Activated CD8-positive, alpha-beta memory T cell treated with anti-CD3 and anti-CD28 coated beads for 36 hours (primary cell): ENCODE measurements at regions not wholly inside any gene's neighbourhood (a gene's known extent, or its start where the extent isn't known, plus 50 kb on each side); places are given as distances from the start of the nearest gene placed in this dataset.

Experiments used
- CTCF ChIA-PET: fragments of 350-600 bp; sonication (Branson Sonifier 250); formaldehyde crosslinking; loops from one replicate; lab custom pipeline; 2021; ENCODE audit warnings: antibody characterized with exemption; lab: Charles Lee
- POLR2A ChIA-PET: fragments of 350-600 bp; sonication (Branson Sonifier 250); formaldehyde crosslinking; loops from one replicate; lab custom pipeline; 2021; ENCODE audit warnings: antibody characterized with exemption; lab: Charles Lee

- POLR2A ChIA-PET: no interaction called here
- CTCF ChIA-PET: no interaction called here
Measured at GRCh38 chr13:72097568-72097967, 230.6 kb upstream of the DACH1 start.

GRCh38 chr13:72093262-72093661, 226.3 kb upstream of the DACH1 start:
- ChIA-PET POLR2A (no interaction called here), CTCF (no interaction called here)

DNA sequence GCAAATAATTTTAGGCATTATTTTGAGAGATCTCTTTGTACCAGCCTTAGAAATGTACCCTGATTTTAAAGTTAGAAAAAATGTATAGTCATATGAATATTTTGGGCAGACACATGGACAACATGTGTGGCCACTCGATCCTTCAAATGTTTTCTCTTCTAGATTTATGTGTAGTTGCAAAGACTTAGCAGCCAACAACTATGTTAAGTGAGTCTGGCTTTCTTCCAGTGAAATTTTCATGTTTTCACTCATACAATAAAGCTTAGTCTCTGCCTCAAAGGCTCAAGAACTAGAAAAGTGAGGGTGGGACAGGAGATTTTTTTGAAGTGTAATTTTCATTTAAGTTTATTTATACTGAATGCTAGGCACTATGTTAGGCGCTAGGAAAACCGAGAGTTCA, 207.7 kb upstream of the DACH1 start:
- POLR2A ChIA-PET: no interaction called here
- CTCF ChIA-PET: no interaction called here

- CTCF ChIA-PET: no interaction called here
- POLR2A ChIA-PET: no interaction called here
Measured at GRCh38 chr13:72072261-72072660, 205.3 kb upstream of the DACH1 start.

DNA sequence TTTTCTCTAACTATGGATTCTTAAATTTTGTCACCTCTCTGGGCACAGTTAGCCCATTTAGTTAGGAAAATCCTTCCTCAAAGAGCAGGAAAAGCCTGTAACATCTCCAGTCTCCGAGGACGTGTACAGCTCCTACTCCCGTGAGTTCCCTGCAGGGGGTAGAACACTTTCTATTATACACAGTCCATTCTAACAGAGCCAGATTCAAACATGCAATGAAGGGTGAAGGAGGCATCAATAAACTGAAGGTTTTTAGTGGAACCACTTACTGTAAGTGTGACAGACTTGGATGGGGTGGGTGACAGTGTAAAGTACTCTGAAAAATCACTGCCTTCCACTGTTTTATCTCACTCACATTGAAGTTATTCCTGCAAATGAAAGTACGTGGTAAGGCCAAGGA, 204.7 kb upstream of the DACH1 start:
- CTCF ChIA-PET: no interaction called here
- POLR2A ChIA-PET: no interaction called here

GRCh38 chr13:72062566-72062965, 195.6 kb upstream of the DACH1 start:
- ChIA-PET POLR2A (no interaction called here), CTCF (no interaction called here)

DNA sequence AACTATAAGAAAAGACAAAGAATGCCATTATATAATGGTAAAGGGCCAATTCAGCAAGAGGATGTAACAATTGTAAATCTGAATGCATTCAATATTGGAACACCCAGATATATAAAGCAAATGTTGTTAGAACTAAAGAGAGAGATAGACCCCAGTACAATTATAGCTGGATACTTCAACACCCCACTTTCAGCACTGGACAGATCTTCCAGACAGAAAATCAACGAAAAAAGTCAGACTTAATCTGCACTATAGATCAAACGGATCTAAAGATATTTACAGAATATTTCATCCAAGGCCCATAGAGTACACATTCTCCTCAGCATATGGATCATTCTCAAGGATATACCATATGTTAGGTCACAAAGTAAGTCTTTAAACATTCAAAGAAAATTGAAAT, 194.6 kb upstream of the DACH1 start:
- ChIA-PET CTCF (no interaction called here), POLR2A (no interaction called here)

DNA sequence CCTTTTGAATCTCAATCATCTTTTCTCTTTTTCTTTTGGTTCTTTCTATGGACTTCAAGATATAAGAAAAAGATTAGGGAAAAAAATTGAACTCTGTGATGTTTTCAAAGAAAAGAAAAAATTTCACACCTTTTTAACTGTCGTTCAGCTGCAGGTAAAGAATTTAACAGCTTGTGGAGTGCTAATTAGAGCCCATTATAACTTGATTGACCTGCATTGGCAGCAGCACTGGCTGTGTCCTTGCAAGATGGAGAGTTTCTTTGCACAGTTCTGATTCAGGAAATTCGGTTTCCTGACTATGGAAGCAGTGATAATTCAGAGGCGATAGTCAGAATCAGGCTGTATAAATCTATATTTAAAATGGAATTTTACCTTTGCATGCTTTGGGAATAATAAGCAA, 183.2 kb upstream of the DACH1 start:
- POLR2A ChIA-PET: no interaction called here
- CTCF ChIA-PET: no interaction called here

- POLR2A ChIA-PET: no interaction called here
- CTCF ChIA-PET: no interaction called here
Measured at GRCh38 chr13:72043366-72043765, 176.4 kb upstream of the DACH1 start.

DNA sequence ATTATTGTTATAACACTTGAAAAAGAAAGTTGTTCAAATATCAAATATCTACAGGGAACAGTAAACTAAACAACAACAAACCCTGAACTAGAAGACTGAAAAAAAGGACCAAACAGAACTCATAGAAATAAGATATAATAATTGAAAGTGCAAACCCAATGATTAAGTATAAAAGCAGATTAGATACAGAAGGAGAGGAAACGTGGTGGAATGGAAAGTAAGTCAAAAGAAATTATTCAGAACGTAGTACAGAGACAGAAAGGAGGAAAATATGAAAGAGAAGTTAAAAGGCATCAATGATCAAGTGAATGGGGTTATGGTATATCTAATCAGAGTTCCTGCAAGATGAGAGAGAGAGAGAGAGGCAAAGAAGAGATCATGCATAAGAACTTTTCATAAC, 174.2 kb upstream of the DACH1 start:
- ChIA-PET CTCF (no interaction called here), POLR2A (no interaction called here)

- CTCF ChIA-PET: no interaction called here
Measured at GRCh38 chr13:72039126-72039525, 172.1 kb upstream of the DACH1 start.

DNA sequence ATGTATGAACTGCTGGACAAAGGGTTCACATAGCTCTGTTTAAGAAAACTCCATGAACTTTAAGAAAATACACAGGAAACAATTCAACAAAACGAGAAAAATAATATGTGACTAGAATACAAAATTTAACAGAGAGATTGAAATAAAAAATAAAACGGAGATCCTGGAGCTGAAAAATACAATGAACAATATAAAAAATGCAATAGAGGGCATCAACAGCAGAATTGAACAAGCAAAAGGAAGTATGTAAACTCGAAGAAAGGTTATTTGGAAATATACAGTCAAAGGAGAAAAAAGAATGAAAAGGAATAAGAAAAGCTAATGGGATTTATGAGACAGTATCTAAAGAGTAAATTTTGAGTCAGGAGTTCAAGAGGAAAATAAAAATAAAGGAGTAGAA, 163.0 kb upstream of the DACH1 start:
- ChIA-PET POLR2A (no interaction called here), CTCF (no interaction called here)

More at GRCh38 chr13:72039126-72039525, 172.1 kb upstream of the DACH1 start:
- POLR2A ChIA-PET: no interaction called here

- ChIA-PET CTCF (no interaction called here), POLR2A (no interaction called here)
Measured at GRCh38 chr13:72025836-72026235, 158.8 kb upstream of the DACH1 start.

GRCh38 chr13:72023895-72024294, 156.9 kb upstream of the DACH1 start:
- ChIA-PET CTCF (no interaction called here), POLR2A (no interaction called here)

GRCh38 chr13:72005455-72005854, 138.5 kb upstream of the DACH1 start:
- POLR2A ChIA-PET: no interaction called here

DNA sequence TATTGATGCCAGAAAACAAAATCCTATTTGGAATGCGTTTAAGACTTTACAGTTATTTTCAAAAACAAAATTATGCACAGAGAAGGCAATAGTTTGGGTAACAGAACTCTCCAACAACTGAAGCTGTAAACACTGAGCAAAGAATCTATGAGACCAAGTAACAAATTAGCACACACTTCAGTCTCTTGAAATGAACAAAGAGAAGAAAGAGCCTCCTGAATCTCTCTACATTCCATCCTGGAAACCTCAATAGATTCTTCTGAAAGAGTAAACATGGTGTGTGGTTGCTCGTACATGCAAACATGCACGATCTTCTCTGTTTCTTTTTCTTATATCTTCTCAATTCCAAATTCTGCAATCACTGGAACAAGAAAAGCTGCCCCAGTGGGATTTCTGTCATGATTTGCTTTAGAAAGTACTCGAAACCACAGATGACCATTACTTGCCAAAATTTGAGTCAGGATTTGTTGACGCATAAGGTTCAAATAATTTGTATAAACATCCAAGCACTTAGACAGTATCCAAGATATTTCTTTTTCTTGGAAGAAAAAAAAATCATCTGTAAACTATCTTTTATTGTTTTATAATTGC, 137.9 kb upstream of the DACH1 start:
- ChIA-PET POLR2A (no interaction called here), CTCF (no interaction called here)

More at GRCh38 chr13:72005455-72005854, 138.5 kb upstream of the DACH1 start:
- CTCF ChIA-PET: no interaction called here

GRCh38 chr13:72004246-72004645, 137.2 kb upstream of the DACH1 start:
- ChIA-PET CTCF (no interaction called here), POLR2A (no interaction called here)

DNA sequence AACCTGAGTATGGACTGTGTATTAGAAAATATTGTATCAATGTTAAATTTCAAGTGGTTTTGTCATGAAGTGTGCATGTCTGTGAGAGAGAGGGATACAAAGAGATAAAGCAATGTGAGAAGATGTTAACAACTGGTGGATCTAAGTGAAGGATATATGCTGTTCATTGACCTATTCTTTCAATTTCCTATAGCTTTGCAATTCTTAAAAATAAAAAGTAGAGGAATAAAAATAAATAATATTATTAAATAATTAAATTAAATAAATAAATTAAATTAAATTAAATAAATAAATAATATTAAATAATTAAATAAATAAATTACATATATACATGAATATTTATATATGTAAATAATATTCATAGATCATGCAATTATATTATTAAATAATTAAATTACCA, 131.2 kb upstream of the DACH1 start:
- CTCF ChIA-PET: no interaction called here
- POLR2A ChIA-PET: no interaction called here

GRCh38 chr13:71979616-71980015, 112.6 kb upstream of the DACH1 start:
- ChIA-PET CTCF (no interaction called here), POLR2A (no interaction called here)

DNA sequence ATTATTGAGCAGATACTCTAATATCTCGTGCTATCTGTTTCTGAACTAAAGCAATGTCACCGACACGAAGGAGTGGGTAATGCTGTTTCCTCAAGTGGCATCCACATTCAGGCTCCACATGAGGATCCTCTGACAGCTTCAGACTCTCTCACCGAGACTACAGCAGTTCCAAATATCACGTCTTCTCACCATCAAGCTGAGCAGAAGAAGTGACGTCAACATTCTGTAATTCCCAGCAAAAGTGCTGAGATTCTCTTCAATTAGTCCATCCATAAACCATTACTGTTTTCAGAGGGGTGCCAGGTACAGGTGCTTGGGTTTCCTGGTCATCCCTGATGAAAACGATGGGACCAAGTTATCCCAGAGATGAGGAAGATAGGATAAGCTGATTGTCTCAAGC, 110.0 kb upstream of the DACH1 start:
- POLR2A ChIA-PET: no interaction called here
- CTCF ChIA-PET: no interaction called here

- CTCF ChIA-PET: no interaction called here
- POLR2A ChIA-PET: no interaction called here
Measured at GRCh38 chr13:71967990-71968389, 101.0 kb upstream of the DACH1 start.

GRCh38 chr13:71964491-71965100, 97.6 kb upstream of the DACH1 start:
- CTCF ChIA-PET: no interaction called here
- POLR2A ChIA-PET: no interaction called here
